ENCODE measurements at regions not wholly inside any gene's neighbourhood (a gene's known extent, or its start where the extent isn't known, plus 50 kb on each side); places are given as distances from the start of the nearest gene placed in this dataset.
"Not testable (repeated sequence)": the region's sequence is repeated elsewhere in the genome, so short reads cannot be mapped to it uniquely, and the experiment has no call there.

- DNase-seq, result no peak
Measured at GRCh38 chr14:27270716-27271115, 672.9 kb upstream of the NOVA1 start.

- DNase-seq, result no peak
Measured at GRCh38 chr14:27278341-27278740, 680.5 kb upstream of the NOVA1 start.

DNA sequence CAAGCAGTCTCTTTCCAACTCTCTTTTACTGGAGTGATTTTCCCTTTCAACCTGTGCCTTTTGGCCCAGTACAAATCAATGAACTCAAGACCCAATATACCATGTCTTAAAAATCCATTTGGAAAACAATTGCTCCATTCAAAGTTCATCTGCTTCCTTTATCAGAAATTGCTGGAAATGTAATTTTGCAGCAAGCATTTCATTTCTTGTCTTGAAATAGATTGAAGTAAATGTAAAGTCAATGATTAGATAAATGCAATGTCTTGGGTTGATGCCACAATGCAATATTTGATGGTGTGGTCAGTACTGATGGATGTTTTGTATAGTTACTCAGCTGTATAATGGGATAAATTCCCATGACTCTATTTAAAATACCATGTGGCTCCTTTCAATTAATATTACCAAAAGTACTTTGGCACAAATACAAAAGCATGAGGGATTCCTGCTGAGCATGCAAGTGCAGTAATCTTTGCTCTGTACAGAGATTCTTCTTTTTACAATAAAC, 707.7 kb upstream of the NOVA1 start:
- DNase-seq, result no peak

- not testable (repeated sequence) for DNase-seq
Measured at GRCh38 chr14:27312730-27313129, 714.9 kb upstream of the NOVA1 start.

DNA sequence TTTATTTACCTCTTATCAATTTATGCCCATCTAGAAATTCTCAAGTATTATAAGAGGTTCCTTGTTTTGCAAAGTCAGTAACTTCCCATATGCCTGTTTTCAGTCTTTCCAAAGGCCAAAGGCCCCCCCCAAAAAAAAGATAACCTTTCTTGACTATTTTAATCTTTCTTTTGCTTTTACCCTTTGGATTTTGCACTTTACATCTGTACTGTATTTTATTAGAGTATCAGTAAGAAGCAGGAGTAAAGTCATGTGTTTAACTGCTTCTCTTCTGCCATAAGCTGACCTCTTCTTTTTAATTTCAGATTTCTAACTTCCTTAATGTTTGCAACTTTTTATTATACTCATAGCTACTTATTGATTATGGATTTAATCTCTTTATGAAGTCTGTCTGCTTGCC, 716.4 kb upstream of the NOVA1 start:
- DNase-seq, result no peak

GRCh38 chr14:27315477-27315876, 717.6 kb upstream of the NOVA1 start:
- DNase-seq, result no peak

DNA sequence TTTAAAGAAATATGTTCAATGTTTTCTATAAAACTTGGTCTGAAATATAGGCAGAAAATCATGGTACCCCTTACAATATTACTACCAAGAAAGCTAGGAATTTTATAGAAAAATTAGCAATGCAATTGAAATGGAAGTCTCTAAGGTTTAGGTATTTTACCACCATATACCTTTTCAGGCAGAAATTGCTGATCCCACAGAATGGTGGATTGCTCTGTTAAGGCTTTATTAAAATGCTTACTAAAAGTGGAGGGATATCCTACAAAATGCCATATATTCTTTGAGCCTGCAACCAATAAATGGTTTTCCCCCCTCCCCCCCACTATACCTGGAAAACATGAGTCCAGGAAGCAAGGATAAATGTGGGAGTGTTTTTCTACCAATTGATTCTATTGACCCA, 718.1 kb upstream of the NOVA1 start:
- DNase-seq, result no peak

- no peak for DNase-seq
Measured at GRCh38 chr14:27318774-27319420, 721.1 kb upstream of the NOVA1 start.

DNA sequence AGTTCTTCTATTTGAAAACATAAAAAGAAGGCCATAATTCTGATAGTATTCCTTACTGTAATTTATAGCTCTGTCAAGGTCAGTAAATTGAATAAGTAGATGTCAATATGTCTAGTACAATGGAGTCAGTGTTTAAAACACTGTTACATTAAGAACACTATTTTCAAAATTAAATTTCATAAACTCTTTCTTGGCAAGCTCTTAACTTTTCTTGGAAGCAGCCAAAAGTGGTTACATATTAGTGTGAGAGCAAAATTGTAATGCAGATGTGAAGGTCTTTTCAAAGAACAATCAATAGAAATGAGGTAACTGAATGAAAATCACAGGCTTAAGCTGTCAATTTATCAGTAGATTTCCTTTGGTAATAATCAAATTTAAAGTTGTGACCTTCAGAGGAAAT, 722.4 kb upstream of the NOVA1 start:
- no peak for DNase-seq

DNA sequence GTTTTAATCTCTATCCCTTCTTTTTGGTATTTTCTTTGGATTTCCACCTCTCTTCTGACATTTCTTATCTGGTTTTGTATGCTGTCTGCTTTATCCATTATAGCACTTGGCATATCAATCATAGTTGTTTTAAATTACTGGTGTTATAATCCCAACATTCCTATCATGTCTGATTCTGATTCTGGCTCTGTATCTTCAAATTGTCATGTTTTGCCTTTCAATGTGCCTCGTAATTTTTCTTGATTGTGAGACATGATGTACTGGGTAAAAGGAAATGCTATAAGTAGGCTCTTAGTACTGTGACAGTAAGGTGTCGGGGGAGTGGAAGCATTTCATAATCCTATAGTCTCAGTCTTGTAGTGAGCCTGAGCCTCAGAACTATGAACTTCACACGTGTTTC, 729.3 kb upstream of the NOVA1 start:
- no peak for DNase-seq

DNA sequence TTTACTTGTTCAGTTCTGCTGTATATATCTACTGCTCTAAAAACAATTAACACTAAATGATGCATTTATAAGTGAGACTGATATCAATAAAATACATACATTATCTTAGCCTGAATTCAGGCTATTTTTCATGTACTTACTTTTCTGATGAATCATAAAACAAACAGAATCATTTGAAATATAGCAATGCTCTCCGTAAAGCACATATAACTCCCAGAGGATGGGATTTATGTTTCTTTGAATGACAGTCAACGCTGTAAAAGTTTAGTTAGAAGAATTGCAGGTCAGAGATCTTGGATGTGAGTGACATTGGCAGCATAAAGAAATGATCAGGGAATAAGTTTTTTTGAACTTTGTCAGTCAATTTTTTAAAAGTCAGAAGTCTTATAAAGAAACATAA, 740.2 kb upstream of the NOVA1 start:
- no peak for DNase-seq

GRCh38 chr14:27363036-27363435, 765.2 kb upstream of the NOVA1 start:
- not testable (repeated sequence) for DNase-seq

- DNase-seq, result no peak
Measured at GRCh38 chr14:27366596-27366995, 768.8 kb upstream of the NOVA1 start.

DNA sequence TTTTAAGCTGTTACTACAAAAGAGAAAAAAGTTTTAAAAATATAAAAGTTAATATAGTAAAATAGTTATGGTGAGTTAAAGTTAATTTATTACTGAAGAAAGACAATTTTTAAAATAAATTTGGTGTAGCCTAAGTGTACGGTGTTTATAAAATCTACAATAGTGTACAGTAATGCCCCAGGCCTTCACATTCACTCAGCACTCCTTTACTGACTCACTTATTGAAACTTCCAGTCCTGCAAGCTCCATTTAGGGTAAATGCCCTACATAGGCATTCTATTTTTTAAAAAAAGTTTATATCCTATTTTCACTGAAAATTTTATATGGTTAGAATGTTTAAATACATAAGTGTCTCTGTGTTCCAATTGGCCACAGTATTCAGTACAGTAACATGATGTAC, 769.5 kb upstream of the NOVA1 start:
- no peak for DNase-seq

DNA sequence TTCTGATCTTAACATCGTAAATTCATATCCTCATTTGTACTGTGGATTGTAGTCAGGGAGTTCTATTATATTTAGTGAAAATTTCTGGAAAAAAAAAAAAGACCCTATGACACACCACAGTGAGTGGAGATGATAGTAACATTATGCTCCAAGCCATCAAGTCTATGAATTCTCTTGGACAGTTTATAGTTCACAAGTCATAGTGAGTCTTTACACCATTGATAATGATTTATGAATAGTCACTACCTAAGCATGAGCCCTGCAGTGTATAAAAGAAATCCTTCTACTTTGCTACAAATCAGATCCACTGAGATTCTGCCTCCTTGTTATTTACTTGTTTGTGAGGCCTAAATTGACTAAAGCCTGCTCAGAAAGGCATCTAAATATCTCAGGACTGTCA, 772.2 kb upstream of the NOVA1 start:
- no peak for DNase-seq

GRCh38 chr14:27370775-27371174, 772.9 kb upstream of the NOVA1 start:
- DNase-seq, result no peak

- no peak for DNase-seq
Measured at GRCh38 chr14:27371209-27371608, 773.4 kb upstream of the NOVA1 start.

GRCh38 chr14:27371868-27372267, 774.0 kb upstream of the NOVA1 start:
- no peak for DNase-seq

DNA sequence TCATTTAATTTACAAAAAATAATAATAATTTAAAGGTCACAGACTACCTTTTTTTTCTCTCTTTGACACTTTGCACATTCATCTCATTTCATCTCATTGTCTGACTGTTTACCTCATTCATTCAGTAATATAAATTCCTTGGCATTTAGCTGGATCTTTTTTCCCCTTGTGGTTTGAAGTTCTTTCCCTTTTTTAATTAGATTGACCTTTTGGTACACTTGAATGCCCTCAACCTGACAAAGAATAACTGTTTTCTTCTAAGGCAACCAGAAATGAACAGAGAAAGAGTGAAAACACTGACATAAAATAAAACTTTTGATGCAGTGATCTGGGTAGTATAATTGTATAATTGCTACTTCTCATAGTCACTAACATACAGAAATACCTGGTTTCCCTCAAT, 774.9 kb upstream of the NOVA1 start:
- no peak for DNase-seq

DNA sequence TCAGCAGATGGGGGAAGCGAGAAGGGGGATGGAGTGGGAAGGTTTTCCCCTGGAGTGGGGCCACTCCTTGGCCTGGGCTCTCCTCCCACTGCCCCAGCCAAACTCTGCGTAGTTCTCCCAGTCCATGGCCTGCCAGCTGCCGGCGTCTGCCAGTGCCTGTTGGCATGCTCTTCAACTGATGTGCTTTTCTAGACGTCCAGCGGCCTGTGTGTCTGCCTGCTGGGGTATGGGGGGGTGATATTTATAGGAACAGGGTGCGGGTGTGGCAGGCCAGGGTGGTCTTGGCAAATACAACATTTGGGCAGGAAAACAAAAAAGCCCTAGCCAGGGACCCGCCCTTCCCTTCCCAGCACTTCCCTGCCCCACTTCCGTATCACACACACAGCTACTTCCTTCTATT, 786.3 kb upstream of the NOVA1 start:
- no peak for DNase-seq

GRCh38 chr14:27386391-27386790, 788.6 kb upstream of the NOVA1 start:
- DNase-seq, result no peak

- no peak for DNase-seq
Measured at GRCh38 chr14:27387463-27387862, 789.6 kb upstream of the NOVA1 start.

DNA sequence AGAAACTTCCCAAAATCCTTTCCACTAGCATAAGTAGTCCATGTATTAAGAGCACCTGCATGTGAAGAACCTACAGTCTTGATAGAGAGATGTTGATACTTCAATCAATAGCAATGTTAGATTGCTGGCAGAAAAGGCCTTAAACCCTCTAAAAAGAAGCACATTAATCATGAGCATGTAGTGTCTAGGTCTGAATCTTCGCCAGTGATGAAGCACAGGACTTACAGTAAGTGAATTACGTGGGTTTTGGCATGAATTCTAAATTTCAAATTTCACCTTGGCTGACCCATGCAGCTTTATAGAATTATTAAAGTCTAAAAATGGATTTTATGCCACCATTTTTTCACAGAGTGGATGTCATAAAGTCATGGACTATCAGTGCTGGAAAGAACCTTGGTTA, 791.6 kb upstream of the NOVA1 start:
- DNase-seq, result no peak

GRCh38 chr14:27390155-27390554, 792.3 kb upstream of the NOVA1 start:
- DNase-seq, result no peak

GRCh38 chr14:27391331-27391730, 793.5 kb upstream of the NOVA1 start:
- DNase-seq, result no peak

DNA sequence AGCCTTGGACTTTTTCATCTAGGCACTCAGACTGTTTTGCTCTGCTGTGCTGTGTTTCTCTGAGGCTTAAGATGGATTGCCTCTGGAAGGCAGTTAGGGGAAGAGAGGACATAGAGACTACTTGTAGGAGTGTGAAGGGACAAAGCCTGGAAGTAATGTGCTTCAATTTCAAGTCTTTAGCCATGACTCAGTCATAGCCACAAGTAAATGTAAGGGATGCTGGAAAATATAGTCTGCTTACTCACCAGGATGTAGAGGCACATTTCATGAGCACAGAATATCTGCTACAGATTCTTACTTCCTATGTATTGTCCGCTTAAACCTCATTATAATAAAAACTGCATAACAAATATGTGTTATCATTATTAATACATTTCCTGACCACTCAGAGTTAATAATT, 794.3 kb upstream of the NOVA1 start:
- no peak for DNase-seq
